ENCODE measurements at regions not wholly inside any gene's neighbourhood (a gene's known extent, or its start where the extent isn't known, plus 50 kb on each side); places are given as distances from the start of the nearest gene placed in this dataset.

- no peaks in the 10 kb centered on the region for H3K9me2 ChIP-seq (ENCODE audit: insufficient read depth)
- H3K4me1 ChIP-seq (ENCODE audit: control insufficient read depth in 1 of 2, insufficient read depth in 2 of 2, low read length in 2 of 2) = no peaks in the 10 kb centered on the region
- no peak overlapping the region for H2AFZ ChIP-seq (ENCODE audit: low read depth, low read length, poor library complexity, severe bottlenecking)
- H3K27ac ChIP-seq (ENCODE audit: low read depth, low read length) = no peak overlapping the region
- BruUV-seq (replicated peaks) = no TSS peak
- H3K9ac ChIP-seq (ENCODE audit: low read length) = no peak overlapping the region
- H3K27me3 ChIP-seq (ENCODE audit: insufficient read depth, low read length) = peaks cover 92% of the 10 kb centered on the region
- no peaks in the 10 kb centered on the region for H3K79me2 ChIP-seq (ENCODE audit: insufficient read depth, low read length)
- no peaks in the 10 kb centered on the region for H4K20me1 ChIP-seq (ENCODE audit: insufficient read depth)
- no peak overlapping the region for H3K4me2 ChIP-seq (ENCODE audit: low read length)
- no peaks in the 10 kb centered on the region for H3K36me3 ChIP-seq (ENCODE audit: control insufficient read depth in 1 of 2, insufficient read depth in 2 of 2, low read length in 2 of 2)
- TF ChIP-seq CBX3 (IDR thresholded peaks at IDR 0.05; ENCODE audit: low read depth) (no peak), FOSL1 (IDR thresholded peaks at IDR 0.05; ENCODE audit: low read depth) (no peak), CEBPB (IDR thresholded peaks at IDR 0.05; ENCODE audit: low read depth) (no peak), TCF7L2 (IDR thresholded peaks at IDR 0.05; ENCODE audit: borderline replicate concordance, extremely low read depth, insufficient read depth, insufficient read length) (no peak), SRF (IDR thresholded peaks at IDR 0.05; ENCODE audit: low read depth) (no peak), ZBTB33 (IDR thresholded peaks at IDR 0.05; ENCODE audit: extremely low read depth, insufficient replicate concordance, low read length) (no peak), ELF1 (IDR thresholded peaks at IDR 0.05; ENCODE audit: borderline replicate concordance, low read depth) (no peak), RAD21 (IDR thresholded peaks at IDR 0.05; ENCODE audit: low read depth) (no peak), SIN3A (IDR thresholded peaks at IDR 0.05; ENCODE audit: low read depth) (no peak), MAX (IDR thresholded peaks at IDR 0.05) (no peak), EGR1 (IDR thresholded peaks at IDR 0.05; ENCODE audit: low read depth) (no peak), EZH2 (IDR thresholded peaks at IDR 0.05) (no peak), CTCF (IDR thresholded peaks at IDR 0.05 in 2 of 3, conservative IDR thresholded peaks at IDR 0.05 in 1 of 3; ENCODE audit: borderline replicate concordance in 1 of 3, insufficient read depth in 1 of 3, low read depth in 2 of 3, low read length in 2 of 3) (no peak), JUND (IDR thresholded peaks at IDR 0.05) (no peak), REST (IDR thresholded peaks at IDR 0.05; ENCODE audit: low read depth) (no peak)
- ChIA-PET CTCF (no interaction called here), RAD21 (ENCODE audit: low non-redundant PET in 1 of 2, low total read pairs in 2 of 2, uncharacterized antibody in 2 of 2, unreplicated experiment in 2 of 2) (no interaction called here), POLR2A (no interaction called here)
- DNase-seq (ENCODE audit: low read depth, low spot score) = no peak
- no peak overlapping the region for H3K4me3 ChIP-seq (replicated peaks in 1 of 2; ENCODE audit: low read depth in 1 of 2, low read length in 2 of 2)
- H3K9me3 ChIP-seq (ENCODE audit: control insufficient read depth in 1 of 2, insufficient read depth in 1 of 2, low read depth in 1 of 2, low read length in 2 of 2) = no peaks in the 10 kb centered on the region
- intact Hi-C loops (cut with micrococcal nuclease) = no loop called here
- no peak for ATAC-seq
Measured at GRCh38 chr14:22403296-22403695, 185.7 kb downstream of the DAD1 start.
